ENCODE measurements at regions not wholly inside any gene's neighbourhood (a gene's known extent, or its start where the extent isn't known, plus 50 kb on each side); places are given as distances from the start of the nearest gene placed in this dataset.

GRCh38 chr7:50182759-50183158 is 89.7 kb upstream of the ZPBP start:
- Histone ChIP-seq H3K4me2 (no peak overlapping the region), H3F3A (replicated peaks; ENCODE audit: insufficient read depth) (no peaks in the 10 kb centered on the region), H3K4me1 (ENCODE audit: control insufficient read depth in 1 of 2, insufficient read depth in 2 of 2, low read depth in 1 of 2, low read length in 1 of 2) (peaks cover 0 to 3% of the 10 kb centered on the region in 2 experiments; a peak in 1 of 4 replicates), H3K36me3 (replicated peaks in 1 of 2; ENCODE audit: control insufficient read depth in 1 of 2, insufficient read depth in 2 of 2, low read length in 1 of 2) (no peaks in the 10 kb centered on the region), H3K27me3 (ENCODE audit: insufficient read depth) (no peaks in the 10 kb centered on the region), H3K79me2 (ENCODE audit: insufficient read depth) (no peaks in the 10 kb centered on the region), H3K4me3 (ENCODE audit: low read depth in 2 of 2, low read length in 1 of 2) (no peak overlapping the region), H3K27ac (ENCODE audit: low read depth in 2 of 2, low read length in 1 of 2) (no peak overlapping the region), H3K9me2 (no peaks in the 10 kb centered on the region), H3K9me3 (no peaks in the 10 kb centered on the region), H4K20me1 (ENCODE audit: insufficient read depth) (no peaks in the 10 kb centered on the region), H3K9ac (no peak overlapping the region), H2AFZ (ENCODE audit: low read depth) (no peak overlapping the region)
- DNase-seq: no peak
- POLR2A ChIA-PET: no interaction called here
- WGBS (ENCODE audit: low lambda C conversion rate): 31% methylated on average over 3 of the region's 3 CpGs
- CTCF ChIA-PET: interaction anchor here (0.6 to 1.7 kb wide), 7 partner anchors 9 to 911 kb away, joined by 3 to 7 read pairs (median 4); no protein-coding TSS in a partner anchor
- TF ChIP-seq RXRA (IDR thresholded peaks at IDR 0.05; ENCODE audit: borderline replicate concordance, low read depth): no peak
- no peak for TF ChIP-seq GATA2 (CRISPR knock-in tag; IDR thresholded peaks at IDR 0.05)
- no peak for TF ChIP-seq RFX5 (IDR thresholded peaks at IDR 0.05; ENCODE audit: low read length)
- TF ChIP-seq POLR2AphosphoS5 (IDR thresholded peaks at IDR 0.05; ENCODE audit: low read depth, low read length): no peak

- H3K4me2 ChIP-seq: no peak overlapping the region
- H3K9ac ChIP-seq: no peak overlapping the region
- WGBS (ENCODE audit: low lambda C conversion rate): 26% methylated on average over 7 of the region's 7 CpGs
- peaks cover 0 to 3% of the 10 kb centered on the region in 2 experiments; a peak in 1 of 4 replicates for H3K4me1 ChIP-seq (ENCODE audit: control insufficient read depth in 1 of 2, insufficient read depth in 2 of 2, low read depth in 1 of 2, low read length in 1 of 2)
- no peaks in the 10 kb centered on the region for H3K36me3 ChIP-seq (replicated peaks in 1 of 2; ENCODE audit: control insufficient read depth in 1 of 2, insufficient read depth in 2 of 2, low read length in 1 of 2)
- POLR2A ChIA-PET: no interaction called here
- no peak for DNase-seq
- CTCF ChIA-PET: interaction anchor here (1.3 kb wide), 1 partner anchor 11 kb away, joined by 3 read pairs; no protein-coding TSS in a partner anchor
- TF ChIP-seq RFX5 (IDR thresholded peaks at IDR 0.05; ENCODE audit: low read length) (no peak), POLR2AphosphoS5 (IDR thresholded peaks at IDR 0.05; ENCODE audit: low read depth, low read length) (no peak), RCOR1 (IDR thresholded peaks at IDR 0.05; ENCODE audit: low read length) (no peak), NRF1 (IDR thresholded peaks at IDR 0.05; ENCODE audit: low read depth, low read length) (no peak), JUND (IDR thresholded peaks at IDR 0.05) (no peak), GABPA (IDR thresholded peaks at IDR 0.05; ENCODE audit: low read depth) (no peak), RAD21 (IDR thresholded peaks at IDR 0.05; ENCODE audit: low read length) (no peak), NFIC (IDR thresholded peaks at IDR 0.05; ENCODE audit: borderline replicate concordance) (no peak), ZBTB33 (IDR thresholded peaks at IDR 0.05; ENCODE audit: borderline replicate concordance, low read depth) (no peak), RXRA (IDR thresholded peaks at IDR 0.05; ENCODE audit: borderline replicate concordance, low read depth) (no peak), SIN3A (IDR thresholded peaks at IDR 0.05; ENCODE audit: borderline replicate concordance, low read depth, low read length) (no peak), EP300 (IDR thresholded peaks at IDR 0.05; ENCODE audit: borderline replicate concordance in 1 of 2, low read depth in 1 of 2, low read length in 1 of 2) (no peak), YY1 (IDR thresholded peaks at IDR 0.05; ENCODE audit: low read depth) (no peak), CHD2 (IDR thresholded peaks at IDR 0.05; ENCODE audit: low read length, partially characterized antibody) (no peak), TAF1 (IDR thresholded peaks at IDR 0.05; ENCODE audit: borderline replicate concordance, low read depth, low read length) (no peak), FOSL2 (IDR thresholded peaks at IDR 0.05; ENCODE audit: borderline replicate concordance, low read depth) (no peak), CTCF (IDR thresholded peaks at IDR 0.05) (no peak), IRF3 (IDR thresholded peaks at IDR 0.05; ENCODE audit: low read depth, low read length) (no peak), EZH2phosphoT487 (IDR thresholded peaks at IDR 0.05; ENCODE audit: borderline replicate concordance, low read depth) (no peak)
- no peak overlapping the region for H2AFZ ChIP-seq (ENCODE audit: low read depth)
- H3K9me3 ChIP-seq: no peaks in the 10 kb centered on the region
- no peaks in the 10 kb centered on the region for H3F3A ChIP-seq (replicated peaks; ENCODE audit: insufficient read depth)
- H3K27ac ChIP-seq (ENCODE audit: low read depth in 2 of 2, low read length in 1 of 2): no peak overlapping the region
- H3K9me2 ChIP-seq: no peaks in the 10 kb centered on the region
- H4K20me1 ChIP-seq (ENCODE audit: insufficient read depth): no peaks in the 10 kb centered on the region
- H3K79me2 ChIP-seq (ENCODE audit: insufficient read depth): no peaks in the 10 kb centered on the region
- no peaks in the 10 kb centered on the region for H3K27me3 ChIP-seq (ENCODE audit: insufficient read depth)
- no peak overlapping the region for H3K4me3 ChIP-seq (ENCODE audit: low read depth in 2 of 2, low read length in 1 of 2)
These were observed 88.0 kb upstream of the ZPBP start for GRCh38 chr7:50181081-50181480.
